ENCODE measurements at regions not wholly inside any gene's neighbourhood (a gene's known extent, or its start where the extent isn't known, plus 50 kb on each side); places are given as distances from the start of the nearest gene placed in this dataset.

DNA sequence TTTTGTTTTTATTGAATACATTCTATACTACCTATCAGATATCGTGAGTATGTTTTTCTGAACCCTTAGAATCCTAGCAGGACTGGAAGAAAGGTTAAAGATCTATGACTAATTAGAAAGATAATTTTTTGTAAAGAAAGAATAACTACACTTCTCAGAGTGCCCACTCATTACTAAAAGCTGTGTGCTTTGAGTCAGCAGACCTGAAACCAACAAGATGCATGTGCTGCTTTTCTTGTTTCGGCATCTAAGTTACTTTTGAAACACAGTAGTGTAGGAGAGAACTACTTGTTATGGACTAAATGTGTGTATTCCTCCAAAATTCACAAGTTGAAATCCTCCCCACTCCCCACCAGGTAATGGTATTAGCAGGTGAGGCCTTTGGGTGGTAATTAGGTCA lies 127.8 kb upstream of the ESRRG start:
- Mint-ChIP-seq H3K4me3 (ENCODE audit: unreplicated experiment) (no peak overlapping the region), H3K27ac (ENCODE audit: unreplicated experiment) (no peak overlapping the region), H3K4me1 (ENCODE audit: low read depth, unreplicated experiment) (peaks cover 22% of the 10 kb centered on the region), H3K36me3 (ENCODE audit: unreplicated experiment) (no peaks in the 10 kb centered on the region), H3K9me3 (ENCODE audit: unreplicated experiment) (no peaks in the 10 kb centered on the region), H3K27me3 (ENCODE audit: unreplicated experiment) (no peaks in the 10 kb centered on the region)
- no peak for DNase-seq
- TF ChIP-seq, protein P1, sequence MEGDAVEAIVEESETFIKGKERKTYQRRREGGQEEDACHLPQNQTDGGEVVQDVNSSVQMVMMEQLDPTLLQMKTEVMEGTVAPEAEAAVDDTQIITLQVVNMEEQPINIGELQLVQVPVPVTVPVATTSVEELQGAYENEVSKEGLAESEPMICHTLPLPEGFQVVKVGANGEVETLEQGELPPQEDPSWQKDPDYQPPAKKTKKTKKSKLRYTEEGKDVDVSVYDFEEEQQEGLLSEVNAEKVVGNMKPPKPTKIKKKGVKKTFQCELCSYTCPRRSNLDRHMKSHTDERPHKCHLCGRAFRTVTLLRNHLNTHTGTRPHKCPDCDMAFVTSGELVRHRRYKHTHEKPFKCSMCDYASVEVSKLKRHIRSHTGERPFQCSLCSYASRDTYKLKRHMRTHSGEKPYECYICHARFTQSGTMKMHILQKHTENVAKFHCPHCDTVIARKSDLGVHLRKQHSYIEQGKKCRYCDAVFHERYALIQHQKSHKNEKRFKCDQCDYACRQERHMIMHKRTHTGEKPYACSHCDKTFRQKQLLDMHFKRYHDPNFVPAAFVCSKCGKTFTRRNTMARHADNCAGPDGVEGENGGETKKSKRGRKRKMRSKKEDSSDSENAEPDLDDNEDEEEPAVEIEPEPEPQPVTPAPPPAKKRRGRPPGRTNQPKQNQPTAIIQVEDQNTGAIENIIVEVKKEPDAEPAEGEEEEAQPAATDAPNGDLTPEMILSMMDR (IDR thresholded peaks at IDR 0.05; ENCODE audit: partially characterized antibody, unreplicated experiment): no peak

DNA sequence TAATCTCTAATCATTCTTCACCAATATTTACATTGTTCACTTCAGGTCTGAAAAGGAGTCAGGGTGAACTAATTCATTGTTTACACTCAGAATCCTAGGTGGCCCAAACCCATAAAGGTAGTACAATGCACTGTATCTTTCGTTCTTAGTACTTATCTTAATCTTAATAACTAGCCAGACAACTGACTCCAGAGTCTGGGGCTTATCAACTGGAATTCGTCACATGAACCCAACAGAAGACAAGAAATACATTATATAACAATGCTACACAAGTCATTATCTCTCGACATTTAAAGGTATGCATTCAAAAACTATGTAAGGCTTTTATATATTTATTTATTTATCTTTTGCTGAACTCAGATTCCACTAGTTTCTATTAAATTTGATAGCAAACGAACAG lies 125.9 kb upstream of the ESRRG start:
- Mint-ChIP-seq H3K4me3 (ENCODE audit: unreplicated experiment) (no peak overlapping the region), H3K27ac (ENCODE audit: unreplicated experiment) (no peak overlapping the region), H3K4me1 (ENCODE audit: low read depth, unreplicated experiment) (peaks cover 19% of the 10 kb centered on the region), H3K27me3 (ENCODE audit: unreplicated experiment) (no peaks in the 10 kb centered on the region), H3K36me3 (ENCODE audit: unreplicated experiment) (no peaks in the 10 kb centered on the region), H3K9me3 (ENCODE audit: unreplicated experiment) (no peaks in the 10 kb centered on the region)
- TF ChIP-seq, protein P1 (IDR thresholded peaks at IDR 0.05; ENCODE audit: partially characterized antibody, unreplicated experiment): no peak
- DNase-seq: no peak

DNA sequence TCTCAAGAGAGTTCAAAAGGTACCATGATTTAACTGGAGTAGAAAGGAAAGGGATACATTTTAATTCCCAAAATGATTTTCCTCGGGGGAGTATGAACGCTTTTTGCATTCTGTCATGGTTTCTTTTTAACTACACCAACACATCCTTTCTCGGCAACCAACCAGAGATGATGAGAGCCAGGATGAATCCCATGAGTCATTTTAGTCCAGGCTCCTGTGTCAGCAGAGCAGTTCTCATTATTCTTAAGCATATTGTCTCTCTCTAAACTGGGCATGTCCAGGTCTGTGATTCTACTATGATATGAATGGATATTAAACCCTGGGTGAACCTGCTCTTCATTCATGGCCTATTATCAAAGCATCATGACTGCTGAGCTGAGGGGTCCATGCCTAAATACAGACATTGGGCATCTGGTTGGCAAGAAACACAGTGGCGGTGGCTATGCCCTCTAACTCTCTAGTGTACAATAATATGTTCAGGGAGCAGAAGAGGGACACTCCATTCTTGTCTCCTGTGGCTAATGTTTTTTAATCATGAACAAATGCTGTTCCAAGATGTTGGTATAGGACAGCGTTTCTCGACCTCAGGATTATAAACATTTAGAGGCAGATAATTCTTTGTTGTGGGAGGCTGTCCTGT lies 124.3 kb upstream of the ESRRG start:
- Mint-ChIP-seq H3K27me3 (ENCODE audit: unreplicated experiment) (no peaks in the 10 kb centered on the region), H3K9me3 (ENCODE audit: unreplicated experiment) (no peaks in the 10 kb centered on the region), H3K4me3 (ENCODE audit: unreplicated experiment) (no peak overlapping the region), H3K27ac (ENCODE audit: unreplicated experiment) (no peak overlapping the region), H3K4me1 (ENCODE audit: low read depth, unreplicated experiment) (peaks cover 12% of the 10 kb centered on the region), H3K36me3 (ENCODE audit: unreplicated experiment) (no peaks in the 10 kb centered on the region)
- no peak for DNase-seq
- TF ChIP-seq, protein P1 (IDR thresholded peaks at IDR 0.05; ENCODE audit: partially characterized antibody, unreplicated experiment): no peak

DNA sequence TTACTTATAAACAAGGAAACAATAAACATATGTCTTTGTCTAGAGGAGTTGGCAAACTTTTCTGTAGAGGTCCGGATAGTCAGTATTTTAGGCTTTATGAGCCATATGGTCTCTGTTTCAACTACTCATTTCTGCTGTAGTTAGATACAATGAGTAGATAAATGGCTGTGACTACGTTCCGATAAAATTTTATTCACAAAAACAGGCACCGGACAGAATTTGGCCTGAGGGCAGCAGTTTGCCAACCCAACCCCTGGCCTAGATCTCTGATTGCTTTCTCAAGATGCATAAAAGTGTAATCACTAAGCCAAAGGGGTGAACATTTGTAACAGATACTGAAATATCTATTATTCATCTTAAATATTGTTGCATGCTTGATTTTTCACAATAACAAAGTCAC lies 123.1 kb upstream of the ESRRG start:
- DNase-seq: no peak
- Mint-ChIP-seq H3K4me3 (ENCODE audit: unreplicated experiment) (no peak overlapping the region), H3K9me3 (ENCODE audit: unreplicated experiment) (no peaks in the 10 kb centered on the region), H3K27ac (ENCODE audit: unreplicated experiment) (no peak overlapping the region), H3K4me1 (ENCODE audit: low read depth, unreplicated experiment) (peaks cover 12% of the 10 kb centered on the region), H3K27me3 (ENCODE audit: unreplicated experiment) (no peaks in the 10 kb centered on the region), H3K36me3 (ENCODE audit: unreplicated experiment) (no peaks in the 10 kb centered on the region)
- TF ChIP-seq, protein P1 (IDR thresholded peaks at IDR 0.05; ENCODE audit: partially characterized antibody, unreplicated experiment): no peak

DNA sequence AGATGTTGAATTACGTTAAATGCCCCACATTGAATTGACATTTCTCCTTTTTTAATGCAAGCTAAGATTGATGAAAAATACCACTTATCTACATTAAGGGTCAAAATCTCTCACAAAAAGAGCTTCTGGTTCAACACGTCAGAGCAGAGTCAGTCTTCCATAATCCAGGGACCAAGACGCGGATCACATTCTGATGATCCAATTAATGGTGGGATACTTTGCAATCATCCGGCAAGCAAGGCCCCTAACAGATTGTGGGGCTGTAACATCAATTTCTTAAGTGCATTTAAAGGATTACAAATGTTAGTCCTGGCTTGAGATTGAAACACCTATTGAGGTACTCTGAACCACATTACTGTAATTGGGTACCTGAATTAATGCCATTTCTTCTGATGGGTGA lies 120.2 kb upstream of the ESRRG start:
- Mint-ChIP-seq H3K27ac (ENCODE audit: unreplicated experiment) (no peak overlapping the region), H3K27me3 (ENCODE audit: unreplicated experiment) (no peaks in the 10 kb centered on the region), H3K4me3 (ENCODE audit: unreplicated experiment) (no peak overlapping the region), H3K4me1 (ENCODE audit: low read depth, unreplicated experiment) (peaks cover 10% of the 10 kb centered on the region), H3K9me3 (ENCODE audit: unreplicated experiment) (no peaks in the 10 kb centered on the region), H3K36me3 (ENCODE audit: unreplicated experiment) (no peaks in the 10 kb centered on the region)
- DNase-seq: no peak
- TF ChIP-seq, protein P1 (IDR thresholded peaks at IDR 0.05; ENCODE audit: partially characterized antibody, unreplicated experiment): no peak

Data from glutamatergic neuron (in vitro differentiated cells).